ENCODE measurements at regions not wholly inside any gene's neighbourhood (a gene's known extent, or its start where the extent isn't known, plus 50 kb on each side); places are given as distances from the start of the nearest gene placed in this dataset.

DNA sequence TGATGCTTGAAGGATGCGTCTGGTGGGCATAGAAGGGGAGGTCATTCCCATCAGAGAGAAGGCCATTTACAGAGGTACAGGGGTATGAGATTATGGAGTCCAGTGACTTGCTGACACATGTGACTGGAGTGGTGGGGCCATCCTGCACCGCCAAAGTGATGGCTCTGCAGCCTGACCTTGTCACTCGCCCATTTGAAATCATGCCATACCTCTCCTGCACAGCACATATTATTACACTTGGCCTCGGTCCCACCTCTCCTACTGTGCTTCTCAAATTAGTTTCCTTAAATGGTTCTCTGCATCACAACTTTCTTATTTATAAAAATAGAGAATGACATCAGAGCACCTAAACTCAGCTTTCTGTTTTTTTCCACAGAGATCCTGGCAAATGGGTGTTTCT, 60.7 kb upstream of the HAND2 start:
- TF ChIP-seq GLIS3 (CRISPR knock-in tag; IDR thresholded peaks at IDR 0.05) (no peak), ZNF565 (CRISPR knock-in tag; conservative IDR thresholded peaks at IDR 0.05; ENCODE audit: low read depth) (no peak), ZNF8 (CRISPR knock-in tag; IDR thresholded peaks at IDR 0.05) (no peak), TCF4 (CRISPR knock-in tag; IDR thresholded peaks at IDR 0.05; ENCODE audit: borderline replicate concordance) (no peak), SNAI2 (CRISPR knock-in tag; IDR thresholded peaks at IDR 0.05) (no peak)
- TF ChIP-seq, protein P1, sequence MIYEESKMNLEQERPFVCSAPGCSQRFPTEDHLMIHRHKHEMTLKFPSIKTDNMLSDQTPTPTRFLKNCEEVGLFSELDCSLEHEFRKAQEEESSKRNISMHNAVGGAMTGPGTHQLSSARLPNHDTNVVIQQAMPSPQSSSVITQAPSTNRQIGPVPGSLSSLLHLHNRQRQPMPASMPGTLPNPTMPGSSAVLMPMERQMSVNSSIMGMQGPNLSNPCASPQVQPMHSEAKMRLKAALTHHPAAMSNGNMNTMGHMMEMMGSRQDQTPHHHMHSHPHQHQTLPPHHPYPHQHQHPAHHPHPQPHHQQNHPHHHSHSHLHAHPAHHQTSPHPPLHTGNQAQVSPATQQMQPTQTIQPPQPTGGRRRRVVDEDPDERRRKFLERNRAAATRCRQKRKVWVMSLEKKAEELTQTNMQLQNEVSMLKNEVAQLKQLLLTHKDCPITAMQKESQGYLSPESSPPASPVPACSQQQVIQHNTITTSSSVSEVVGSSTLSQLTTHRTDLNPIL (CRISPR knock-in tag; IDR thresholded peaks at IDR 0.05; ENCODE audit: low read depth) = no peak
- TF ChIP-seq, protein P2, sequence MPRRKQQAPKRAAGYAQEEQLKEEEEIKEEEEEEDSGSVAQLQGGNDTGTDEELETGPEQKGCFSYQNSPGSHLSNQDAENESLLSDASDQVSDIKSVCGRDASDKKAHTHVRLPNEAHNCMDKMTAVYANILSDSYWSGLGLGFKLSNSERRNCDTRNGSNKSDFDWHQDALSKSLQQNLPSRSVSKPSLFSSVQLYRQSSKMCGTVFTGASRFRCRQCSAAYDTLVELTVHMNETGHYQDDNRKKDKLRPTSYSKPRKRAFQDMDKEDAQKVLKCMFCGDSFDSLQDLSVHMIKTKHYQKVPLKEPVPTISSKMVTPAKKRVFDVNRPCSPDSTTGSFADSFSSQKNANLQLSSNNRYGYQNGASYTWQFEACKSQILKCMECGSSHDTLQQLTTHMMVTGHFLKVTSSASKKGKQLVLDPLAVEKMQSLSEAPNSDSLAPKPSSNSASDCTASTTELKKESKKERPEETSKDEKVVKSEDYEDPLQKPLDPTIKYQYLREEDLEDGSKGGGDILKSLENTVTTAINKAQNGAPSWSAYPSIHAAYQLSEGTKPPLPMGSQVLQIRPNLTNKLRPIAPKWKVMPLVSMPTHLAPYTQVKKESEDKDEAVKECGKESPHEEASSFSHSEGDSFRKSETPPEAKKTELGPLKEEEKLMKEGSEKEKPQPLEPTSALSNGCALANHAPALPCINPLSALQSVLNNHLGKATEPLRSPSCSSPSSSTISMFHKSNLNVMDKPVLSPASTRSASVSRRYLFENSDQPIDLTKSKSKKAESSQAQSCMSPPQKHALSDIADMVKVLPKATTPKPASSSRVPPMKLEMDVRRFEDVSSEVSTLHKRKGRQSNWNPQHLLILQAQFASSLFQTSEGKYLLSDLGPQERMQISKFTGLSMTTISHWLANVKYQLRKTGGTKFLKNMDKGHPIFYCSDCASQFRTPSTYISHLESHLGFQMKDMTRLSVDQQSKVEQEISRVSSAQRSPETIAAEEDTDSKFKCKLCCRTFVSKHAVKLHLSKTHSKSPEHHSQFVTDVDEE (CRISPR knock-in tag; IDR thresholded peaks at IDR 0.05) = no peak
- ATAC-seq = no peak

DNA sequence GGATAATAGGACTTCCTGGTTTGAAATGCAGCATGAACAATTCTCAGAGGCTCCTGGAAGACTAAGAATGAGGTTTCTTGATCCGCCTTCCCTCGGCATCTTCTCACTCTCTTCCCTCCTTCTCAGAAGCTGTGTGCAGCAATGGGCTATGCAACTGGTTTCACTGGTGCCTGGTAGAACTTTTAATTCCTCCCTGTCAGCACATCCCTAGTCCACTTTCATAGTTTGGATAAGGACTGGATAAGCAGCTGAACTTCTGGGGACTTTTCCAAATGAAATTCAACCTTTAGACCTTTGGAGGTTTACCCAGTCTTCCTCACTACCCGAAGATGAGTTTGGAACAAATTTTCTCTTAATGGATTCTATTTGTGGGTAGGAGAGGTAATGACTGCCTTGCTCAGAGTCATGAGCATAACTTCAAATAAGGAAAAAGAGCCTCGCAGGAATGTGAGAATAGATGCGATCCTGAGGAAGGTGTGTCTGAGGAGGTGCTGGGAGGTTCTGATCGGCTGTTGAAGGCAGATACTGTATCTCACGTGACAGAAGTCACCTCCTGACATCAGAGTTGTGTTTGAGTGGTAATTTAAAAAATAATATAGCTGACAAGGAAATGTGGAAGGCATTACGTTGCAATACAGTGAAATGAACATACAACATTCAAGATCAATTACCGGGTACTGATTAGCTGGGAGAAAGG, 56.0 kb upstream of the HAND2 start:
- no peak for TF ChIP-seq PPARA (CRISPR knock-in tag; IDR thresholded peaks at IDR 0.05; ENCODE audit: borderline replicate concordance)
- no peak for TF ChIP-seq ZFP30 (CRISPR knock-in tag; IDR thresholded peaks at IDR 0.05)
- TF ChIP-seq, protein P3, sequence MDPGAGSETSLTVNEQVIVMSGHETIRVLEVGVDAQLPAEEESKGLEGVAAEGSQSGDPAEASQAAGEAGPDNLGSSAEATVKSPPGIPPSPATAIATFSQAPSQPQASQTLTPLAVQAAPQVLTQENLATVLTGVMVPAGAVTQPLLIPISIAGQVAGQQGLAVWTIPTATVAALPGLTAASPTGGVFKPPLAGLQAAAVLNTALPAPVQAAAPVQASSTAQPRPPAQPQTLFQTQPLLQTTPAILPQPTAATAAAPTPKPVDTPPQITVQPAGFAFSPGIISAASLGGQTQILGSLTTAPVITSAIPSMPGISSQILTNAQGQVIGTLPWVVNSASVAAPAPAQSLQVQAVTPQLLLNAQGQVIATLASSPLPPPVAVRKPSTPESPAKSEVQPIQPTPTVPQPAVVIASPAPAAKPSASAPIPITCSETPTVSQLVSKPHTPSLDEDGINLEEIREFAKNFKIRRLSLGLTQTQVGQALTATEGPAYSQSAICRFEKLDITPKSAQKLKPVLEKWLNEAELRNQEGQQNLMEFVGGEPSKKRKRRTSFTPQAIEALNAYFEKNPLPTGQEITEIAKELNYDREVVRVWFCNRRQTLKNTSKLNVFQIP (CRISPR knock-in tag; IDR thresholded peaks at IDR 0.05; ENCODE audit: borderline replicate concordance, low read depth) = no peak
- no peak for TF ChIP-seq CSDC2 (CRISPR knock-in tag; IDR thresholded peaks at IDR 0.05)
- TF ChIP-seq BACH2 (CRISPR knock-in tag; IDR thresholded peaks at IDR 0.05; ENCODE audit: borderline replicate concordance) = no peak
- TF ChIP-seq, protein P2 (CRISPR knock-in tag; IDR thresholded peaks at IDR 0.05) = no peak
- no peak for TF ChIP-seq ZNF70 (CRISPR knock-in tag; IDR thresholded peaks at IDR 0.05)
- TF ChIP-seq ISL1 (CRISPR knock-in tag; IDR thresholded peaks at IDR 0.05) = no peak
- no peak for TF ChIP-seq ESRRG (CRISPR knock-in tag; IDR thresholded peaks at IDR 0.05)
- no peak for TF ChIP-seq ZNF8 (CRISPR knock-in tag; IDR thresholded peaks at IDR 0.05)
- TF ChIP-seq ZNF565 (CRISPR knock-in tag; conservative IDR thresholded peaks at IDR 0.05; ENCODE audit: low read depth) = no peak
- TF ChIP-seq GLIS3 (CRISPR knock-in tag; IDR thresholded peaks at IDR 0.05) = no peak
- no peak for TF ChIP-seq ZFP3 (CRISPR knock-in tag; IDR thresholded peaks at IDR 0.05)
- TF ChIP-seq SNAI2 (CRISPR knock-in tag; IDR thresholded peaks at IDR 0.05) = no peak
- no peak for TF ChIP-seq ZC3H10 (CRISPR knock-in tag; IDR thresholded peaks at IDR 0.05)
- ATAC-seq = no peak

DNA sequence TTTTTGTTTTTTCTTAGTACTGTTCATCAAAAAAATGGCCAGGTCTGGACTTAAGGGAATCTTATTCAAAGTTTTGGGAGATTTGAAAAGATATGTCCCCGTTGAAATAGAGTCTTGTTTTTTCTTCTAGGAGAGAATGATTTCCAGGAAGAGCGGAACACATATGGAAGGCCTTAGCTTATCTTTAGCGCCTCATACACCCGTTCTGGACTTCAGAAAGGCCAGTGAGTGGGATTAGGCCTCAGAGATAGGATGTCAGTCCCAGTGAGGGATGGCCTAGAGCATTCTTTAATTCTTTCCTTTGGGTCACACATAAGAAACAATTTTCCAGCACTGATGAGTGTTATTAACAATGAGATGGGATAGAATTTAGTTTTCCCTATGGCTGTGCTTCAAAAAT, 54.5 kb upstream of the HAND2 start:
- TF ChIP-seq ZNF565 (CRISPR knock-in tag; conservative IDR thresholded peaks at IDR 0.05; ENCODE audit: low read depth) (no peak), BACH2 (CRISPR knock-in tag; IDR thresholded peaks at IDR 0.05; ENCODE audit: borderline replicate concordance) (no peak), OSR1 (CRISPR knock-in tag; IDR thresholded peaks at IDR 0.05) (no peak), ZNF70 (CRISPR knock-in tag; IDR thresholded peaks at IDR 0.05) (no peak), SNAI2 (CRISPR knock-in tag; IDR thresholded peaks at IDR 0.05) (no peak), GLIS3 (CRISPR knock-in tag; IDR thresholded peaks at IDR 0.05) (no peak), CSDC2 (CRISPR knock-in tag; IDR thresholded peaks at IDR 0.05) (no peak), ISL1 (CRISPR knock-in tag; IDR thresholded peaks at IDR 0.05) (no peak), ZFP30 (CRISPR knock-in tag; IDR thresholded peaks at IDR 0.05) (no peak), ZC3H10 (CRISPR knock-in tag; IDR thresholded peaks at IDR 0.05) (no peak), ZFP3 (CRISPR knock-in tag; IDR thresholded peaks at IDR 0.05) (no peak), ZNF8 (CRISPR knock-in tag; IDR thresholded peaks at IDR 0.05) (no peak), PPARA (CRISPR knock-in tag; IDR thresholded peaks at IDR 0.05; ENCODE audit: borderline replicate concordance) (no peak)
- TF ChIP-seq, protein P4, sequence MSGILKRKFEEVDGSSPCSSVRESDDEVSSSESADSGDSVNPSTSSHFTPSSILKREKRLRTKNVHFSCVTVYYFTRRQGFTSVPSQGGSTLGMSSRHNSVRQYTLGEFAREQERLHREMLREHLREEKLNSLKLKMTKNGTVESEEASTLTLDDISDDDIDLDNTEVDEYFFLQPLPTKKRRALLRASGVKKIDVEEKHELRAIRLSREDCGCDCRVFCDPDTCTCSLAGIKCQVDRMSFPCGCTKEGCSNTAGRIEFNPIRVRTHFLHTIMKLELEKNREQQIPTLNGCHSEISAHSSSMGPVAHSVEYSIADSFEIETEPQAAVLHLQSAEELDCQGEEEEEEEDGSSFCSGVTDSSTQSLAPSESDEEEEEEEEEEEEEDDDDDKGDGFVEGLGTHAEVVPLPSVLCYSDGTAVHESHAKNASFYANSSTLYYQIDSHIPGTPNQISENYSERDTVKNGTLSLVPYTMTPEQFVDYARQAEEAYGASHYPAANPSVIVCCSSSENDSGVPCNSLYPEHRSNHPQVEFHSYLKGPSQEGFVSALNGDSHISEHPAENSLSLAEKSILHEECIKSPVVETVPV (CRISPR knock-in tag; IDR thresholded peaks at IDR 0.05) = no peak
- TF ChIP-seq, protein P1 (CRISPR knock-in tag; IDR thresholded peaks at IDR 0.05; ENCODE audit: low read depth) = no peak
- TF ChIP-seq, protein P3 (CRISPR knock-in tag; IDR thresholded peaks at IDR 0.05; ENCODE audit: borderline replicate concordance, low read depth) = no peak
- no peak for ATAC-seq

All from SK-N-SH treated with all-trans-retinoic acid at 6 μM for 48 hours (cell line).